WTC11 (cell line): ENCODE measurements at regions not wholly inside any gene's neighbourhood (a gene's known extent, or its start where the extent isn't known, plus 50 kb on each side); places are given as distances from the start of the nearest gene placed in this dataset.

ENCODE experiments used
- ATAC-seq: fragments of 200-7000 bp; cut with Tn5 transposase; 2 replicates; pipeline ENCODE4 v1.10.0; 2021; ENCODE audit warnings: mild to moderate bottlenecking, moderate library complexity
- CTCF ChIA-PET: fragments of 300-600 bp; sonication (Branson Sonifier 250); formaldehyde crosslinking; loops from one replicate; lab custom pipeline; 2021; ENCODE audit warnings: antibody characterized with exemption; lab: Charles Lee
- POLR2A ChIA-PET: fragments of 350-600 bp; sonication (Branson Sonifier 250); formaldehyde crosslinking; loops from one replicate; lab custom pipeline; 2021; ENCODE audit warnings: antibody characterized with exemption; lab: Charles Lee
- DNase-seq: peaks from one replicate; pipeline ENCODE4 v3.0.0; 2021; ENCODE audit warnings: low spot score
- H3K27ac Mint-ChIP-seq: 2 replicates; pipeline ENCODE4 v1.8.0; 2021; ENCODE audit warnings: mixed read lengths
- H3K27me3 Mint-ChIP-seq: 2 replicates; pipeline ENCODE4 v1.8.0; 2021; ENCODE audit warnings: low read depth, mild to moderate bottlenecking, moderate library complexity, mixed read lengths
- H3K36me3 Mint-ChIP-seq: 2 replicates; pipeline ENCODE4 v1.8.0; 2021; ENCODE audit warnings: mixed read lengths
- H3K4me1 Mint-ChIP-seq: 2 replicates; pipeline ENCODE4 v1.8.0; 2022; ENCODE audit warnings: mixed read lengths
- H3K4me3 Mint-ChIP-seq: 2 replicates; pipeline ENCODE4 v1.8.0; 2021; ENCODE audit warnings: mild to moderate bottlenecking, moderate library complexity, mixed read lengths
- H3K9me3 Mint-ChIP-seq: 2 replicates; pipeline ENCODE4 v1.8.0; 2021; ENCODE audit warnings: mixed read lengths
- ATF1 ChIP-seq: sonication (generic); formaldehyde crosslinking; IDR thresholded peaks from 2 replicates; pipeline ENCODE4 v1.8.1; 2023; ENCODE audit warnings: mild to moderate bottlenecking, moderate library complexity, missing genetic modification reagents
- CREB1 ChIP-seq: sonication (generic); formaldehyde crosslinking; IDR thresholded peaks from 2 replicates; pipeline ENCODE4 v1.8.0; 2023; ENCODE audit warnings: mild to moderate bottlenecking, missing genetic modification reagents
- CREM ChIP-seq: sonication (generic); formaldehyde crosslinking; IDR thresholded peaks from 2 replicates; pipeline ENCODE4 v1.8.1; 2022; ENCODE audit warnings: mild to moderate bottlenecking, missing genetic modification reagents, moderate library complexity
- ELF4 ChIP-seq: sonication (generic); formaldehyde crosslinking; IDR thresholded peaks from 2 replicates; pipeline ENCODE4 v1.8.1; 2022; ENCODE audit warnings: low read depth, mild to moderate bottlenecking, moderate library complexity, missing genetic modification reagents
- EMX1 ChIP-seq: fragments of 250-450 bp; sonication (Bioruptor Pico); IDR thresholded peaks from 2 replicates; pipeline ENCODE4 v1.8.0; 2021; ENCODE audit warnings: mild to moderate bottlenecking
- FOXP1 ChIP-seq: sonication (generic); formaldehyde crosslinking; IDR thresholded peaks from 2 replicates; pipeline ENCODE4 v1.8.0; 2022; ENCODE audit warnings: missing genetic modification reagents, mild to moderate bottlenecking, moderate library complexity, borderline replicate concordance
- MYBL2 ChIP-seq: sonication (generic); formaldehyde crosslinking; IDR thresholded peaks from 2 replicates; pipeline ENCODE4 v1.8.1; 2023; ENCODE audit warnings: mild to moderate bottlenecking, moderate library complexity, missing genetic modification reagents
- NR2C2 ChIP-seq: sonication (generic); formaldehyde crosslinking; IDR thresholded peaks from 2 replicates; pipeline ENCODE4 v1.8.0; 2022; ENCODE audit warnings: mild to moderate bottlenecking, missing genetic modification reagents
- PRRX2 ChIP-seq: fragments of 250-450 bp; sonication (Bioruptor Pico); IDR thresholded peaks from 2 replicates; pipeline ENCODE4 v1.8.0; 2021; ENCODE audit warnings: mild to moderate bottlenecking
- RORB ChIP-seq: fragments of 250-450 bp; sonication (Bioruptor Pico); IDR thresholded peaks from 2 replicates; pipeline ENCODE4 v1.9.0; 2021; ENCODE audit warnings: mild to moderate bottlenecking
- TCF7 ChIP-seq: sonication (generic); formaldehyde crosslinking; IDR thresholded peaks from 2 replicates; pipeline ENCODE4 v1.8.0; 2022; ENCODE audit warnings: mild to moderate bottlenecking, low read depth, missing genetic modification reagents, moderate library complexity
- ZNF416 ChIP-seq: fragments of 250-450 bp; sonication (Bioruptor Pico); IDR thresholded peaks from 2 replicates; pipeline ENCODE4 v1.9.0; 2021; ENCODE audit warnings: mild to moderate bottlenecking, inconsistent platforms
- ZNF423 ChIP-seq: fragments of 250-450 bp; sonication (Bioruptor Pico); IDR thresholded peaks from 2 replicates; pipeline ENCODE4 v2.1.2; 2022; ENCODE audit warnings: mild to moderate bottlenecking, moderate library complexity
- TF ChIP-seq, protein P1 (sequence below): fragments of 250-450 bp; sonication (Bioruptor Pico); IDR thresholded peaks from 2 replicates; pipeline ENCODE4 v1.9.0; 2021; ENCODE audit warnings: moderate library complexity, mild to moderate bottlenecking, inconsistent platforms, borderline replicate concordance
- TF ChIP-seq, protein P2 (sequence below): sonication (generic); formaldehyde crosslinking; conservative IDR thresholded peaks from 2 replicates; pipeline ENCODE4 v1.8.1; 2022; ENCODE audit warnings: mild to moderate bottlenecking, missing genetic modification reagents
- TF ChIP-seq, protein P3 (sequence below): sonication (generic); formaldehyde crosslinking; IDR thresholded peaks from 2 replicates; pipeline ENCODE4 v1.8.1; 2023; ENCODE audit warnings: mild to moderate bottlenecking, missing genetic modification reagents, moderate library complexity
- TF ChIP-seq, protein P4 (sequence below): sonication (generic); formaldehyde crosslinking; conservative IDR thresholded peaks from 2 replicates; pipeline ENCODE4 v1.8.1; 2023; ENCODE audit warnings: mild to moderate bottlenecking, low read depth, missing genetic modification reagents, moderate library complexity

DNA sequence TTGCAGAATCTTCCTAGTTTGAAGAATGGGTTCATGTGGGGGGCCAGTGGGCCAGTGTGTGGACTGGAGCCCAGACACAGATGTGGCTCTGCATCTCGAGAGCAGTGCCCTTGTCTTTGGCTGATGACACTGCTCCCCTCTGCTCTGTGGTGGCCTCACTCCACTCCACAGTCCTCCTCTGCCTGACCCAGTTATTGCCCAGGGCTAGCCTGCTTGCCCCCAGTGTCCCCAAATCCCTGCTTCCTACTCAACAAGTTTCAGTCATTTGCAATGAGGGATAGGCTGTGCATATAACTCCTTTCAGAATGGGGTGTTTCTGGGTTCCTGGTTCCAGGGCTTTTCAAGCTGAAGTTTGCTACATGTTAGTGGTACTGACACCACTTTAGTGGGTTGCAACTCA is 177.5 kb downstream of the SNX10 start:
- ChIA-PET CTCF (no interaction called here), POLR2A (no interaction called here)
- ATAC-seq (no peak), DNase-seq (no peak)
- H3K9me3 Mint-ChIP-seq, result no peaks in the 10 kb centered on the region
- TF ChIP-seq ZNF423 (CRISPR knock-in tag) (no peak), CREM (CRISPR knock-in tag) (no peak), EMX1 (CRISPR knock-in tag) (no peak), NR2C2 (no peak), PRRX2 (CRISPR knock-in tag) (no peak)
- H3K27ac Mint-ChIP-seq, result no peak overlapping the region
- H3K36me3 Mint-ChIP-seq, result no peaks in the 10 kb centered on the region
- H3K27me3 Mint-ChIP-seq, result no peaks in the 10 kb centered on the region
- H3K4me1 Mint-ChIP-seq, result no peaks in the 10 kb centered on the region
- no peak overlapping the region for H3K4me3 Mint-ChIP-seq

DNA sequence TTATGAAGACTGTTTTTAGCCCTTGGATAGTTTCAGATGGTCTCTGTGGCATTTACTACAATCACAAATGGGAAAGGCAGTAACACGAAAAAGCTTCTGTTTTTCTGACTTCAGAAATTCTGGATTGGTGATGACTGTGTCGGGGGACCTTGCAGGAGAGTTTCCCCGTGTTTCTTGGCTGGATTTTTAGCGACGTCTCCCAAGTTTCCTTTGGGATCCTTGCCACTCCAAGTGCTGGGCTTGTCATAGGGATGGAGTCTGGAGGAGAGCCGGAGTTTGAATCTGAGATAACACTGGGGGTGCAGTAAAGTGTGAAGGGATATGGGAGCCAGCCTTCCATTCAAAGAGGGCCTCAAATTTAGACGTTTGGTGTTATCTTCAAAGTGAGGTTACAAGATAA is 179.0 kb downstream of the SNX10 start:
- no peak for DNase-seq
- Mint-ChIP-seq H3K9me3 (no peaks in the 10 kb centered on the region), H3K4me1 (no peaks in the 10 kb centered on the region), H3K4me3 (no peak overlapping the region), H3K36me3 (no peaks in the 10 kb centered on the region), H3K27me3 (no peaks in the 10 kb centered on the region)
- ATAC-seq, result no peak
- POLR2A ChIA-PET, result no interaction called here
- TF ChIP-seq ELF4 (CRISPR knock-in tag), result no peak
- TF ChIP-seq ATF1 (CRISPR knock-in tag), result no peak
- no peak for TF ChIP-seq FOXP1 (CRISPR knock-in tag)
- TF ChIP-seq, protein P1, sequence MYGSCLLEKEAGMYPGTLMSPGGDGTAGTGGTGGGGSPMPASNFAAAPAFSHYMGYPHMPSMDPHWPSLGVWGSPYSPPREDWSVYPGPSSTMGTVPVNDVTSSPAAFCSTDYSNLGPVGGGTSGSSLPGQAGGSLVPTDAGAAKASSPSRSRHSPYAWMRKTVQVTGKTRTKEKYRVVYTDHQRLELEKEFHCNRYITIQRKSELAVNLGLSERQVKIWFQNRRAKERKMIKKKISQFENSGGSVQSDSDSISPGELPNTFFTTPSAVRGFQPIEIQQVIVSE (CRISPR knock-in tag), result no peak
- TF ChIP-seq, protein P2, sequence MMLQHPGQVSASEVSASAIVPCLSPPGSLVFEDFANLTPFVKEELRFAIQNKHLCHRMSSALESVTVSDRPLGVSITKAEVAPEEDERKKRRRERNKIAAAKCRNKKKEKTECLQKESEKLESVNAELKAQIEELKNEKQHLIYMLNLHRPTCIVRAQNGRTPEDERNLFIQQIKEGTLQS, result no peak
- TF ChIP-seq MYBL2 (CRISPR knock-in tag), result no peak
- TF ChIP-seq, protein P3, sequence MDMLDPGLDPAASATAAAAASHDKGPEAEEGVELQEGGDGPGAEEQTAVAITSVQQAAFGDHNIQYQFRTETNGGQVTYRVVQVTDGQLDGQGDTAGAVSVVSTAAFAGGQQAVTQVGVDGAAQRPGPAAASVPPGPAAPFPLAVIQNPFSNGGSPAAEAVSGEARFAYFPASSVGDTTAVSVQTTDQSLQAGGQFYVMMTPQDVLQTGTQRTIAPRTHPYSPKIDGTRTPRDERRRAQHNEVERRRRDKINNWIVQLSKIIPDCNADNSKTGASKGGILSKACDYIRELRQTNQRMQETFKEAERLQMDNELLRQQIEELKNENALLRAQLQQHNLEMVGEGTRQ (CRISPR knock-in tag), result no peak
- TF ChIP-seq RORB (CRISPR knock-in tag), result no peak
- TF ChIP-seq TCF7 (CRISPR knock-in tag), result no peak
- TF ChIP-seq, protein P4, sequence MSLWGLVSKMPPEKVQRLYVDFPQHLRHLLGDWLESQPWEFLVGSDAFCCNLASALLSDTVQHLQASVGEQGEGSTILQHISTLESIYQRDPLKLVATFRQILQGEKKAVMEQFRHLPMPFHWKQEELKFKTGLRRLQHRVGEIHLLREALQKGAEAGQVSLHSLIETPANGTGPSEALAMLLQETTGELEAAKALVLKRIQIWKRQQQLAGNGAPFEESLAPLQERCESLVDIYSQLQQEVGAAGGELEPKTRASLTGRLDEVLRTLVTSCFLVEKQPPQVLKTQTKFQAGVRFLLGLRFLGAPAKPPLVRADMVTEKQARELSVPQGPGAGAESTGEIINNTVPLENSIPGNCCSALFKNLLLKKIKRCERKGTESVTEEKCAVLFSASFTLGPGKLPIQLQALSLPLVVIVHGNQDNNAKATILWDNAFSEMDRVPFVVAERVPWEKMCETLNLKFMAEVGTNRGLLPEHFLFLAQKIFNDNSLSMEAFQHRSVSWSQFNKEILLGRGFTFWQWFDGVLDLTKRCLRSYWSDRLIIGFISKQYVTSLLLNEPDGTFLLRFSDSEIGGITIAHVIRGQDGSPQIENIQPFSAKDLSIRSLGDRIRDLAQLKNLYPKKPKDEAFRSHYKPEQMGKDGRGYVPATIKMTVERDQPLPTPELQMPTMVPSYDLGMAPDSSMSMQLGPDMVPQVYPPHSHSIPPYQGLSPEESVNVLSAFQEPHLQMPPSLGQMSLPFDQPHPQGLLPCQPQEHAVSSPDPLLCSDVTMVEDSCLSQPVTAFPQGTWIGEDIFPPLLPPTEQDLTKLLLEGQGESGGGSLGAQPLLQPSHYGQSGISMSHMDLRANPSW (CRISPR knock-in tag), result no peak
- TF ChIP-seq, all 79 proteins: peak for 0
- CTCF ChIA-PET, result no interaction called here
- H3K27ac Mint-ChIP-seq, result no peak overlapping the region

DNA sequence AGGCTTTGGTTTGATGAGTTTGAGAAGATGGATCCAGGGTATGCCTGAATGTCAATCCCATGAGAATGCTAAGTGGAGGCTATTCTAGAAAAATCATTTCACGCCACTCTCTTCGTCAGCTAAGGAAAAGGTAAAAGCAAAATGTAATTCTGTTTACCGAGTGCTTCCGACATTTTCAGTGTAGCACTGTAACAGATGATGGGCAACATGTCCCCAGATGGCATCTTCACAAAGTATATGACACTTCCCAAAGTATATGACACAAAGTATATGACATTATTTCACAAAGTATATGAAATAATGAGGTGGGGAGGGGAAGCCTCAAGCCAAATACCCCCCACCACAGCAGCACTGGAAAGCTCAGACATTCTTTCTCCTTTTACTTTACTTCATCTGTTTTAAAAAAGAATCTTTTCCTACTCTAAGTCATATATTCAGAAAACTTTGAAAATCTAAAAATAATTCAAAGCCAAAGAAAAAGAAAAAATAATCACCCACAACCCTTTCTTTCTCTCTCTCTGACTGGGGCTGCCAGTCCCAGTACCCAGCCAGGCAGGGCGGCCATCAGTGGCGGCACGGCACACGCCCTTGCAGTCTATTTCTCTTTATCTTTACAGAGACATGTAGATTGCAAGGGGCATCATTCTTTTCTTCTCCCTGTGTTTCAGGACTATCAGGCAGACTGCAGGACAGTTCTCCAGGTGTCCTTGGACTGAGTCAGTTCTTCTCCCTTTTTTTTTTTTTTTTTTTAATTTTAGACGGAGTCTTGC is 179.8 kb downstream of the SNX10 start:
- no peaks in the 10 kb centered on the region for H3K36me3 Mint-ChIP-seq
- no peaks in the 10 kb centered on the region for H3K27me3 Mint-ChIP-seq
- POLR2A ChIA-PET, result no interaction called here
- no peak overlapping the region for H3K4me3 Mint-ChIP-seq
- TF ChIP-seq ZNF416 (CRISPR knock-in tag), result no peak
- TF ChIP-seq, all 79 proteins: peak for 0
- Mint-ChIP-seq H3K4me1 (peaks cover 5% of the 10 kb centered on the region), H3K9me3 (no peaks in the 10 kb centered on the region), H3K27ac (no peak overlapping the region)
- DNase-seq (no peak), ATAC-seq (no peak)
- CTCF ChIA-PET, result no interaction called here

DNA sequence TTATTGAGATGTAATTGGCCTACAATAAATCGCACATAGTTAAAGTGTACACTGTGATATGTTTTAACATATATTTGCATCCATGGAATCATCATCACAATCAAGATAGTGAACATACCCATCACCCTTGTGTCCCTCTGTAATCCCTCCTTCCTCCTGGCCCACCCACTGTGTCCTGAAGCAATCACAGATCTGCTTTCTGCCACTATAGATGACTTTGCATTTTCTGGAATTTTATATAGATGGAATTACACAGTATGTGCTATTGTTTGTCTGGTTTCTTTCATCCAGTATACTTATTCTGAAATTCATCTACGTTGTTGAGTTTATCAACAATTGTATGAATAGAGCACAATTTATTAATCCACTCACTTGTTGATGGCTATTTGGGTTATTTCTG is 181.3 kb downstream of the SNX10 start:
- no peak for DNase-seq
- TF ChIP-seq CREB1 (CRISPR knock-in tag), result no peak
- no peaks in the 10 kb centered on the region for H3K27me3 Mint-ChIP-seq
- no peak overlapping the region for H3K4me3 Mint-ChIP-seq
- ChIA-PET POLR2A (no interaction called here), CTCF (no interaction called here)
- no peak for ATAC-seq
- H3K9me3 Mint-ChIP-seq, result no peaks in the 10 kb centered on the region
- peaks cover 11% of the 10 kb centered on the region for H3K4me1 Mint-ChIP-seq
- H3K36me3 Mint-ChIP-seq, result no peaks in the 10 kb centered on the region
- no peak overlapping the region for H3K27ac Mint-ChIP-seq
